GM19351 (cell line): ENCODE measurements at regions not wholly inside any gene's neighbourhood (a gene's known extent, or its start where the extent isn't known, plus 50 kb on each side); places are given as distances from the start of the nearest gene placed in this dataset.

Source experiments
- ATAC-seq: cut with Tn5 transposase; IDR thresholded peaks from one replicate; pipeline ENCODE4 v1.9.1; 2021; ENCODE audit warnings: mild to moderate bottlenecking, moderate library complexity; ENCODE audit not compliant: unreplicated experiment

GRCh38 chr9:94159069-94159939 is 75.0 kb downstream of the PTPDC1 start:
- no peak for ATAC-seq

- ATAC-seq: no peak
Measured at GRCh38 chr9:94160594-94161501, 76.6 kb downstream of the PTPDC1 start.

GRCh38 chr9:94161673-94162072 is 77.4 kb downstream of the PTPDC1 start:
- no peak for ATAC-seq

DNA sequence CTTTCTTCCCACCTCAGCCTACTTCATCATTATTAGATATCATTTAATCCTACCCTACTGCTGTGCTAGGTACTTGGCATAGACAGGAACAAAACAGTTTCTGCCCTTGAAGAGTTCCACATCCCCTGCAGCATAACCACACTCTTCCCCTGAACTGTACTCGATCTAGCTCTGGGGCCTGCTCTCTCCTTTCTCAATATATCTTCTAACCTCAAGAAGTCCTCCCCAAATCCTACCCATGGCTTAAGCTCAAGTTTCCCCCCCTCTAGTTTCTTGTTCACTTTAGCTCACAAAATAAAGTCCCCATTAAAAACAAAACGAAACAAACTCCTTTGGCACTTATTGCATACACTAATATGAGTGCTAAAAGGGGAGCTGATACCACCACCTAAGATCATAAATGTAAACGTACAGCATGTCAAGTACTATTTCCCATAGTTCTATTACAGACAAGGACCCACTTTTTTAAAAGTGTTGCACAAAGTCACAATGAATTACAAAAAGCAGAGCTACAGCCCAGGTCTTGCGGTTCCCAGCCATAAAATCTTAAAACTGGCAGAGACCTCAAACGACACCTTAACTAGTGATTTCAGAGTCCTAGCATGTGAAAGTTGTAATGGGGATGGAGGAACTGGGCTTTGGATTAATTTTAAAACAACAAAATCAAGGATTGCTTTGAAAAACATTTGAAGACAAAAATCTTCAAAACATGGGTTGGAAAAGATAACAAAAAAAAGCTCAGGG is 80.7 kb downstream of the PTPDC1 start:
- no peak for ATAC-seq

DNA sequence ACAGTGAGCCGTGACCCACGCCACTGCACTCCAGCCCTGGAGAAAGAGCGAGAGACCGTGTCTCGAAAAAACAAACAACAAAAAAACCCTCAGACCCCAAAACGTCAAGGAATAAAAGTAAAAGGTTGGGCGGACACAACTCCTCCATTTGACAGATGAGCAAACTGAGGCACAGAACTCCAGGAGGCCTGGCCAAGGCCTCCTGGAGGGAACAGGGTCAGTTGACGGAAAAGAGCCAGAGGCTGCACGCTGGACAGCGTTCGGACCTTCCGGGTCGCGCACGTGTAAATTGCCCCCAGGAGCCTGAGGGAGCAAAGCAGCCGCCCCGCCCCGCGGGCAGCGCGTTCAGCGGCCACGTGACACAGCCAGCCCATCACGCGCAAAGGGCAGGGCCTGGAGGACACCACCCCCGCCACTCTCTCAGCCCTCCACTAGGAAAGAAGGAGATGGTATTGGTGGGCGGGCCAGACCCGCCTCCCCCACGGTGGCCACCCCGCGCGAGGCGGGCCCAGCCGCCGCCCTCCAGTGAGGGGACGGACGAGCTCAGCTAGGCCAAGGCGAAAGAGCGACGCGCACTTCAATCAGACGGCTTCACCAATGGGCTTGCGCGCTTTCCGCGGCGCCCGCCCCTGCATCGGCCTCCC is 81.5 kb downstream of the PTPDC1 start:
- ATAC-seq: peak; percentile 85

DNA sequence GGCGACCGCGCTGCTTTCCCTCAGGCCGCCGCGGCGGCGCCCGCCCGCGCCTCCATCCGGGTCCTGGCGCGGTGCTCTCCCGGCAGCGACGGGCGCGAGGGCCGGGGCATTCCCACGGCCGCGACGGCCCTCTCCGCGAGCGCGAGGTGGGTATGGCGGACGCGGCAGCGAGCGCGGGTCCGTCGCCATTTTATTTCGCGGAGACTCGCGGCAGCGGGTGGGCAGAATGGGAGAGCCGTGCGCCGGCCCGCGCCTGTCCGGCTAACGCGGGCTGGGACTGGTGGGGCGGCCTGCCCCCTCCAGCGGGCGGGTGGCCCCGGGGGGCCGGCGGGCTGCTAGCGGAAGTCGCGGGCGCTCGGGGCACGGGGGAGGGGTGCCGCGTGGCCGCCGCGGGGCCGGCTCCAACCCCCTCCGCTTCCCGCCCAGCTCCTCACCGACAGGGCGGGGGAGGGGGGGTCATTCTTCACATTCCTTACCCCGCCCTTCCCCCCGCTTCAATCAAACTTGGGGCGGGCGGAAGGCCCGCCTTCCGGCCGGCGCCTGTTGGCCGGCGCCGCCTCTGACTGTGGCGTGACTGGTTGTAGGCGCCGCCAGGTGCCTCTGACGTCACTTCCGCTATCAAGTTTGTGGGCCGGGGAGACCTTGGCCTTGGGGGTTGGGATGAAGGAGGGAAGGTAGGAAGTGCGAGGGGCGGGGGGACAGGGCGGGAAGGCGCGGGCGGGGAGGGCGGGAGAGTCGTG is 82.1 kb downstream of the PTPDC1 start:
- peak; percentile 56 for ATAC-seq

- ATAC-seq: no peak
Measured at GRCh38 chr9:94166976-94167346, 82.7 kb downstream of the PTPDC1 start.

DNA sequence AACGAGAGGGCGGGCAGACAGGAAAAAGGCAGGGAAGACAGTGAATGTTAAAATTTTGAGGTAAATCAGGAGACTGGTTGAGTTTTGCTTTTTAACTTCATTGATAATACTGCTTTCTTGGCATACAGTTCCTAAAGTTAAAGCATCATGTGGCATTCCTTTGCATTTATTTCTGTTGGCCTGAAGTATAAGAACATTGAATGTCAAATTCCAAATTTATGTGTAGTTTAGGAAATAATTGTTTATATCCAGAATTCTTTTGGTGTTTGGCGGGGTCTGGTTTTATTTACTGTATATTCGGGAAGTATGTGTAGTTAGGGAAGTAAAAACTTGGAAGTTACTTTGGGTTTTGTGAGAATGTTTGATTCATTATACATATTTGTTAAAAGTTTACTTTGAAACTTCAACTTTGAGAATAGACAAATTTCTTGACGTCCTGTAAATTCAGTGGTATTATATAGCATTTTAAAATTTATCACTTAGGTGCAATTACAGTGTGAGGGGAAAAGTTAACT is 83.2 kb downstream of the PTPDC1 start:
- ATAC-seq: no peak

GRCh38 chr9:94168203-94169000 is 84.1 kb downstream of the PTPDC1 start:
- ATAC-seq: no peak

DNA sequence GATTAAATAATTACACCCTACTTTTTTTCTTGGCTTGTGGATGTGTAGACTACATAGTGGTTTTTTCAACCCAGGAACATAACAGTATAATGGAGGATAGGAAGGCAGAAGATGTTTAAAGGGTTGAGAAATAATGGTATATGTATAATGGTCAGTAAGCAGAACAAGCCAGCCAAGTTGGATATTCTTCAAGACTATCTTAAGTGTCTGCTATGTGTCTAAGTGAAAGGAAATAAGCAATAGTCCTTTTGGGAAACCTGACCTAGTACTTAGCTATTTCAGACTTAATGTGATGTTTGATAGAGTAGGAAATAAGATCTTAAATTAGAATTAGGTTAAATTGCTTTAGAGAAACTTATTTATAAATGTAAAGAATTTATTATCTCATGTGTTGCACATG is 85.7 kb downstream of the PTPDC1 start:
- no peak for ATAC-seq

DNA sequence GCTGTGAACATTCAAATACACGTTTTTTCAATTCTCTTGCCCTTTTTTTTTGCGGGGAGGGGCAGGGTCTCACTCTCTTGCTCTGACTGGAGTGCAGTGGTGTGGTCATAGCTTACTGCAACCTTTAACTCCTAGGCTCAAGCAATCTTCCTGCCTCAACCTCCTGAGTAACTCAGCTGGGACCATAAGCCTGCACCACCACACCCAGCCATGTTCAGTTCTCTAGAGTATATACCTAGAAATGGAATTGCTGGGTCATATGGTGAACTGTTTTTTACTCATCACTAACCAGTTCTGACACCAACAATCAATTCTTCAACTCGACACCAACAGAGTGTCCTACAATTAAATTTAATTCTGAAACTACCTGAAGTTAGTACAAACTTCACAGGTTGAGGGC is 85.5 kb upstream of the ZNF169 start:
- peak; percentile 52 for ATAC-seq

DNA sequence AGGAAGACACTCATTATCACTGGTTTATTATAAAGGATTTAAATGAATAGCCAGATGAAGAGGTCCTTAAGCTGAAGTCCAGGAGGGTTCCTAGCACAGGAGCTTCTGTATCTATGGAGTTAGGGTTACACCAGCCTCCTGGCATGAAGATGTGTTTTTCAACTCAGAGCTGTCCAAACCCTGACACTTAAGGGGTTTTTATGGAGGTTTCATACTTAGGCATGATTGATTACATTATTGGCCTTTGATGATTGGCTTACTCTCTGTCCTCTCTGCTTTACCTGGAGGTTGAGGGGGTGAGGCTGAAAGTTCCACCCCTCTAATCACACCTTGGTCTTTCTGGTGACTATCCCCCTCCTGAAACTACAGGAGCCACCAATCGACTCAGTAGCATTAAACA is 84.9 kb upstream of the ZNF169 start:
- ATAC-seq: no peak

GRCh38 chr9:94175669-94176068 is 83.4 kb upstream of the ZNF169 start:
- no peak for ATAC-seq

DNA sequence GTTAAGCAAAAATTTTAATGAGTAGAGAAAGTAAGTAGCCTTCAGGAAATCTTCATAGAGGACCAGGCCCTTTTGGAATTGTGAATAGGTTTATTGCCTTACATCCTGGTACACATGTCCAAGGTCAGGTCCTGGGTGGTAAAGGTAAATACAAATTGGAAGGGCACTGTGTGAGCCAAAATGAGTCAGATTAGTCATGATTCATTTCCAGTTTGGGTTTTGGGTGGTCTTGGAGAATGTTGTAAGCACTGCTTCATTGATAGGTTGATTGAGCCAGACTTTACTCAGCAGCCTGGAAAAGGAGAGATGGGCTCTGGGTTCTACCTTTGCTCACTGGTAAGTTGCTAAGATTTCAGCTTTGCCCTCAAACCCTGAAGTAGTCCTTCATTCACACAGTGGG is 82.5 kb upstream of the ZNF169 start:
- ATAC-seq: no peak

DNA sequence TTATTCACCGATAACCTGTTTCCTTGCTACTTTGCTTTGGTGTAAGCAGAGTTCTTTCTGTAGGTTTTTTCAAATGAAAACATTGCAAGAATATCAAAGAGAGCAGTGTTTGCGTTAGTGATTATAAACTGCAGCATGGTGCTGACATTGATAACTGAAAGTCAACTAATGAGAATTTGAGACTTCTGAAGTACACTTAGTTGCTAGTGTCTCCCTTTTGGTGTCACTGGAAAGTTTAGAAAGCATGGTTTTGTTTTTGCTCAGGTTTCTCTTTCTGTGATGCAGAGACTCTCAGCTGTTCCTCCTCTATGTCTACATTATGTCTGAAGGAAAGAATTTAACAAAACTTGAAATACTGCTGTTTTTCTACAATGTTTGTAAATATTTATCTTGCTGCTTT is 80.2 kb upstream of the ZNF169 start:
- ATAC-seq: peak; percentile 63

DNA sequence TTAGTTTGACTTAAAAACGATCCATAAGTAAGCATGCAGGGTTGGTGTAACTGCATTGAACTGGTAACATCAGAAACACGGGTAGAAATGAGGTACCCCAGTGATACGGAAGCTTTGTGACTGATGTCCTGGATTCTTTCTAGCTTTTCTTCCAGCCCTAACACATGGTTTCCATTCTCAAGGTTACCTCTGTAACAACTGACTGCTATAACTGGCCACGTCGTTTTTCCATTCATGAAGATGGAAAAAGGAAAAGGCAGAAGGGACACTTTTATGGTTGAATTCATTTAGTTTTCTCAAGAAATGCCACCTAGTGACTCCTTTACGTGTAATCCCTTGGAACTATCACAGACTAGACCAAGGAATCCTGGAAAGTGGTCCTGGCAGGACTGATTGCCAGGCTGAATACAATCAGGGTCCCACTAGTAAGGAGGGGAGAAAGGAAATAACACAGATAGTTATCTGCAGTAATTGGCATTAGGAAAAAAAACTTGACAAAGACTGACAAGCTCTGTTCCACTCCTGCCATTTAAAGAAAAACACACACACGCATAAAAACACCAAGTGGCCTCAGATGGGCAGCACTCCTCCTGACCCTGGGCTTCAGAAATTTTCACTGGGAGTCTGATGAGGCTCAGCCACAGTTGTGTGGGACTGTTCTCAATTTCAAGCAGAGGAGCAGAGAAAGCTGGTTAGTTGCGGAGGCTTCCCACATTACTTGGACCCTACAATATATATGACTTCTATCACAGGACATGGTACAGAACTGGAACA is 77.5 kb upstream of the ZNF169 start:
- ATAC-seq: no peak

GRCh38 chr9:94182532-94182931 is 76.6 kb upstream of the ZNF169 start:
- no peak for ATAC-seq

DNA sequence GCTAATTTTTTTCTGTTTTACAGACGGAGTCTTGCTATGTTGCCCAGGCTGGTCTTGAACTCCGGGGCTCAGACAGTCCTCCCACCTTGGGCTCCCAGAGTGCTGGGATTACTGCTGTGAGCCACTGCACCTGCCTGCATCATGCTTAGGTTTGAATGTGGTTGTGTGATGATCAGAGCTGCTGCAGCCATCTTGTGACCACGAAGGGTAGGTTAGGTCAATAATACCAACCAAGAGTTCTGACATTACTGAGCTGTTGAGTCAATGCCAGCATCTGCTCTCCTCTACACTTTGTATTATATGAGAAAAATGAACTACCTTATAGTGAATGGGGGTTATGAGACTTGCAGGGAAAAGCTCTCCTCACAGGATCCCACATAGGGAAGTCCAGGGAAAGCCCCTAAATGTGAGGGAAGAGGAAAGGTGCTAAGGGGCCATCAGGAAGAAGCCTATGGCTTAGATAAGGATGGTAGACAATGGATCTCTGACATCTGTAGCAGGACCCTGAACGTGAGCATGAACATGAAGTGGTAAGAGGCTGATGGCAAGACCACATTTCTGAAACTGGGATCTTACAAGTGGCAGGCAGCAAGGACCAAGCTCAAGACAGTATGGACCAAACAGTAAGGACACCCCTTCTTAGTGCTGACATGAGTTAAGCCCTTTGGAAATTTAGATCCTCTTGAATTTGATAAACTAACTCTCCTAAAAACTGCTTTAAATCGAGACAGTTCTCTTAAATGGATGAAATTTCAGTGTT is 75.7 kb upstream of the ZNF169 start:
- ATAC-seq: no peak
